ENCODE measurements at regions not wholly inside any gene's neighbourhood (a gene's known extent, or its start where the extent isn't known, plus 50 kb on each side); places are given as distances from the start of the nearest gene placed in this dataset.

- H3K9me3 ChIP-seq (ENCODE audit: control insufficient read depth in 4 of 4, insufficient read depth in 3 of 4, low read length in 3 of 4) = no peaks in the 10 kb centered on the region
- DNase-seq (no peak), ATAC-seq (ENCODE audit: insufficient read depth, low FRiP score) (no peak)
- no peak overlapping the region for H3K4me3 ChIP-seq
- 64 to 70% methylated on average over 16 of the region's 16 CpGs for WGBS, 2 donors
- H3K36me3 ChIP-seq (ENCODE audit: control insufficient read depth in 4 of 4, insufficient read depth in 4 of 4, low read length in 4 of 4) = no peaks in the 10 kb centered on the region
- no peaks in the 10 kb centered on the region for H3K4me1 ChIP-seq (ENCODE audit: control insufficient read depth in 5 of 5, insufficient read depth in 5 of 5, low read length in 5 of 5)
- no peaks in the 10 kb centered on the region for H3K27me3 ChIP-seq (ENCODE audit: control insufficient read depth in 3 of 3, insufficient read depth in 3 of 3, low read length in 2 of 3)
- TF ChIP-seq CTCF (IDR thresholded peaks at IDR 0.05; ENCODE audit: control extremely low read depth, extremely low read depth) = no peak
- no peak overlapping the region for H3K9ac ChIP-seq (ENCODE audit: insufficient read depth in 1 of 2, low read length in 2 of 2)
- H3K27ac ChIP-seq (ENCODE audit: low read depth in 1 of 2, low read length in 1 of 2) = no peak overlapping the region
Observed at GRCh38 chr14:23725980-23726710, 90.0 kb downstream of the DHRS2 start.

GRCh38 chr14:23727566-23728335 is 91.6 kb downstream of the DHRS2 start:
- Histone ChIP-seq H3K9ac (ENCODE audit: insufficient read depth in 1 of 2, low read length in 2 of 2) (no peak overlapping the region), H3K4me3 (no peak overlapping the region), H3K27ac (ENCODE audit: low read depth in 1 of 2, low read length in 1 of 2) (no peak overlapping the region), H3K4me1 (ENCODE audit: control insufficient read depth in 5 of 5, insufficient read depth in 5 of 5, low read length in 5 of 5) (no peaks in the 10 kb centered on the region), H3K9me3 (ENCODE audit: control insufficient read depth in 4 of 4, insufficient read depth in 3 of 4, low read length in 3 of 4) (no peaks in the 10 kb centered on the region), H3K36me3 (ENCODE audit: control insufficient read depth in 4 of 4, insufficient read depth in 4 of 4, low read length in 4 of 4) (no peaks in the 10 kb centered on the region), H3K27me3 (ENCODE audit: control insufficient read depth in 3 of 3, insufficient read depth in 3 of 3, low read length in 2 of 3) (no peaks in the 10 kb centered on the region)
- 87 to 94% methylated on average over 5 of the region's 5 CpGs for WGBS, 2 donors
- ATAC-seq (ENCODE audit: insufficient read depth, low FRiP score) = no peak
- DNase-seq = peak in 2 of 3 donors; percentile 16 to 34
- no peak for TF ChIP-seq CTCF (IDR thresholded peaks at IDR 0.05; ENCODE audit: control extremely low read depth, extremely low read depth)

GRCh38 chr14:23728791-23729190 is 92.6 kb downstream of the DHRS2 start:
- TF ChIP-seq CTCF (IDR thresholded peaks at IDR 0.05; ENCODE audit: control extremely low read depth, extremely low read depth) = no peak
- ATAC-seq (ENCODE audit: insufficient read depth, low FRiP score) = no peak

More at GRCh38 chr14:23728791-23729190, 92.6 kb downstream of the DHRS2 start:
- DNase-seq = no peak
- H3K9ac ChIP-seq (ENCODE audit: insufficient read depth in 1 of 2, low read length in 2 of 2) = no peak overlapping the region
- no peaks in the 10 kb centered on the region for H3K9me3 ChIP-seq (ENCODE audit: control insufficient read depth in 4 of 4, insufficient read depth in 3 of 4, low read length in 3 of 4)
- H3K4me3 ChIP-seq = no peak overlapping the region
- H3K4me1 ChIP-seq (ENCODE audit: control insufficient read depth in 5 of 5, insufficient read depth in 5 of 5, low read length in 5 of 5) = no peaks in the 10 kb centered on the region
- H3K27ac ChIP-seq (ENCODE audit: low read depth in 1 of 2, low read length in 1 of 2) = no peak overlapping the region
- 65 to 76% methylated on average over 4 of the region's 4 CpGs for WGBS, 2 donors
- H3K27me3 ChIP-seq (ENCODE audit: control insufficient read depth in 3 of 3, insufficient read depth in 3 of 3, low read length in 2 of 3) = no peaks in the 10 kb centered on the region
- no peaks in the 10 kb centered on the region for H3K36me3 ChIP-seq (ENCODE audit: control insufficient read depth in 4 of 4, insufficient read depth in 4 of 4, low read length in 4 of 4)
